Inflammatory macrophage treated with lipopolysaccharide for 4 hours (primary cell): ENCODE measurements at regions not wholly inside any gene's neighbourhood (a gene's known extent, or its start where the extent isn't known, plus 50 kb on each side); places are given as distances from the start of the nearest gene placed in this dataset.
"Not testable (repeated sequence)": the region's sequence is repeated elsewhere in the genome, so short reads cannot be mapped to it uniquely, and the experiment has no call there.

Experiments used
- DNase-seq: peaks from one replicate; pipeline ENCODE4 v3.0.0-alpha.2; 2020

DNA sequence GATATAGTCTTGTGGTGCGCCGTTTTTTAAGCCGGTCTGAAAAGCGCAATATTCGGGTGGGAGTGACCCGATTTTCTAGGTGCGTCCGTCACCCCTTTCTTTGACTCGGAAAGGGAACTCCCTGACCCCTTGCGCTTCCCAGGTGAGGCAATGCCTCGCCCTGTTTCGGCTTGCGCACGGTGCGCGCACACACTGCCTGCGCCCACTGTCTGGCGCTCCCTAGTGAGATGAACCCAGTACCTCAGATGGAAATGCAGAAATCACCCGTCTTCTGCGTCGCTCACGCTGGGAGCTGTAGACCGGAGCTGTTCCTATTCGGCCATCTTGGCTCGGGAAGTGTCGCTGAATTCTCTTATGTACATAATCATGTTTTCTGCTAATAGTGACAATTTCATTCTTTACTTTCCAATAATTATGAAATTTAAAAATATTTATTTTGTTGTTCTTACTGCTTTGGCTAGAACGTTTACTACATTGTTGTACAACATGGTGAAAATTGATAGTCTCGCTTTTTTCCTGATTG lies 61.2 kb upstream of the MINDY3 start:
- not testable (repeated sequence) for DNase-seq

- DNase-seq, result no peak
These were observed 71.1 kb upstream of the MINDY3 start for GRCh38 chr10:15931376-15931775.

DNA sequence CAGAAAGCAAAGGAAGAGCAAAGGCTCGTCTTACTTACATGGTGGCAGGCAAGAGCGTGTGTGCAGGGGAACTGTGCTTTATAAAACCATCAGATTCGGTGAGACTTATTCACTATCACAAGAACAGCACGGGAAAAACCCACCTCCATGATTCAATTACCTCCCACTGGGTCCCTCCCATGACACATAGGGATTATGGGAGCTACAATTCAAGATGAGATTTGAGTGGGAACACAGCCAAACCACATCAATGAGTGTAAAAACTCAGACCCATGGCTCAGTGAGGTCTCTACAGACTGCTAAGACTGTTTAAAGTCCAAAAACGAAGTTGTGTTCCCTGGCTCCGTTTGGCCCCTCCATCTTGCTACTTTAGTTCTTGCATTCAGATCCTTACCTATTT lies 79.2 kb upstream of the MINDY3 start:
- DNase-seq, result not testable (repeated sequence)

DNA sequence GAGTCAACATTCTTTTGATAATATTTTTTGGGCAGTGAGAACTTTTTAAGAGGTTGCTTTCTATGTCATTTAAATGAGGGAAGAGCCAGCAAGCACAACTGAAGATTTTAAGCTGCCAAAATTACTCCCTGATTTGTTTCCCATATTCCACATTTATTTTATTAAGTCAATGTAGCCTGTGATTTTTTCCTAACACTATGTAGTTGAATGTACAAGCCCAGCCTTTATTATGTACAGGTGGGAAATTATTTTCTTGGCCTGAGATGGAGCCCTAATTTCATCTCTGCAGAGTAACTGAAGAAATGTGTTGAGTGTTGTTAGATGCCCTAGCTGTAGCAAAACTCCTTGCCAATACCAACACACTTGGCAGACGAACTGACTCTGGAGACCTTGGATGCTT lies 83.1 kb upstream of the MINDY3 start:
- no peak for DNase-seq

DNA sequence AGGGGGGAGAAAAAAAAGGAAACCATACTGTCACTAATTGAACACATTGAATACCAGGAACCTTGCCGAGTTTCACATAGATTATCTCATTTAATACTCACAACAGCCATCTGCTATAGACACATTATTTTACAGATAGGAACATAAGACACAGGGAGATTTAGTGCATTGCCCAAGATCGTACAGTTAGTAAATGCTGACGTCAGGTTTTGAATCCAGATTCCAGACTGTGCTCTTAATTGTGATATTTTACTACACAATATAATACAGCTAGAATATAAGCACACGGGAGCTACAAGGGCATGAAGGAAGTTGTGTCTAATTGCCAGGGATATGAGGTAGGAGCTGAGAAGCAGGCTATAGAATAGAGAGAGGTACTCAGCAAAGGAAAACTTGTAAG lies 93.9 kb upstream of the MINDY3 start:
- DNase-seq, result no peak

DNA sequence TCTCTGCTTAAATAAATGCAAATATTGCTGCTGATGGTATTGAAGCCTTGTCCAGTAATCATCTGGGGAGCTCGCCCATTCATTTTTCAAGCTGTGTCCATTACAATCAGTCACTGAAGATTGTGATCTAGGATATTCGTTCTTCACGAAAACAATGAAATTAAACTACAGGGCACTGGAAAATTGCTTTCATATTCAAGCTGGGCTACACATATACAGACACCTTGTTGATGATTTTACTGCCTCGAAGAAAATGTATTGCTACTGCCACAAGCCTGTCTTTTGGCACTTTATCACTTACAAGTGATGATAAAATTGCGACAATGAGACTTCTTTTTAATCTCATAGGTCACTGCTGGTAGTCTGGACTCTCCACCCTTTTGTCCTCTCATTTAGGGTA lies 100.0 kb upstream of the MINDY3 start:
- DNase-seq, result no peak

DNA sequence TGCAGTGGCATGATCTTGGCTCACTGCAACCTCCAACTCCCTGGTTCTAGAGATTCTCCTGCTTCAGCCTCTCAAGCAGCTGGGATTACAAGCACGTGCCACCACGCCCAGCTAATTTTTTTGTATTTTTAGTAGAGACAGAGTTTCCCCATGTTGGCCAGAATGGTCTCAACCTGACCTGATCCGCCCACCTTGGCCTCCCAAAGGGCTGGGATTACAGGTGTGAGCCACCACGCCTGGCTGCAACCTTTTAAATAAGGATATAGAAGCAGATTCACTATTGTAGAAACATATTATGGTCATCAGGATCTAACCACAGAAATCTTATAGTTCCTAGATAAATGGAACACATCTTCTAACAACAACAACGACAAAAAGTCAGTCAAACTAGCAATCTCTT lies 112.4 kb upstream of the MINDY3 start:
- DNase-seq, result not testable (repeated sequence)

DNA sequence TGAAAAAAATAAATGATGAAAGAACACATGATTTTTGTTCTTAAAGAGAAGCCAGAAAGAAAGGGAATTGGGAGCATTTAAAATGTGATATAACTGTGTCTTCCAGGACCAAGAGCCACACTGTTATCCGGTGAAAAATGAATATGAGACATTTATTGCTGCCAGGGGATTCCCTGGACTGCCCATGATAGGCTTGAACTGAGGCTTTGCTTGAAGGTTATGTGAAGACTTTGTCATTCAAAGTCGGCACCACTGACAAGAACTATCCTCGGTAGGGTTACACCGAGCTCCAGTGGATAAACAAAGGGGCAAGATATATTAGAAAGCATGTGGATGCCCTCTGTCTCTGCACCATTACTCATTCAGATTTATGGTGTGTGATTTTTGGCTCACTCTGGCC lies 125.4 kb upstream of the MINDY3 start:
- no peak for DNase-seq

- no peak for DNase-seq
These were observed 130.3 kb upstream of the MINDY3 start for GRCh38 chr10:15990535-15991129.

DNA sequence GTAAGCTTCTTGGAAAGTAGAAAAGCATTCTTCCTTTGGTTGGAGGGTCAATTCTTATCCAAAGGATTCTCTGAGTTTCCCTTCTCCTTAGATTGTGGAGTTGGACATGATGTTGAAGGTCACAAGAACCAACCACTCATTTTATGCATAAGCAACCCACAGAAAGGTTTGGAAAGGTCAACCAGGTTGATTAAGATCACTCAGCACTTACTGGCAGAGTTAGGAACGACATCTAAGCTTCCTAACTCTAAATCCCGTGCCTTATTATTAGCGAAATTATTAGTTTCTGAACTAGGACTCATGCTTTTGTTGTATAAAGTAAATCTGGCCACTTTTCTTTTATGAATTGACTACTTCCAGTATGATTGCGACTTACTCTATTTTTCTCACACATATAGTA lies 137.0 kb upstream of the MINDY3 start:
- DNase-seq, result no peak

DNA sequence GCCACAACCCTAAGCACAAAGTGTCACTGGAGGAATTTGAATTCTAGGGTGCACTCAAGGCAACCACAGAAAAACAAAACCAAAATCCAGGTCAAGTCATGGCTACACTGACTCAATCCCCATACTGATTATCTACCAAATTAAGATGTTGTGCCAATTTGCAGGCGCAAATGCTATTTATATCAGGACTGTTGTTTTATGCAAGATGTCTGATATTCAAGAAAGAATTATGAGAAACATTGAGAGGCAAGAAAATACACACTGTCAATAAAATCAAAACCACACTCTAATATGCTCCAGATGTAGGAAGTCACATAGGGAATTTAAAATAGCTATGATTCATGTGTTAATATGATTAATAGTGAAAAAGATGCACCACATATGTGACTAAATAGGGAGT lies 141.3 kb upstream of the MINDY3 start:
- DNase-seq, result no peak

DNA sequence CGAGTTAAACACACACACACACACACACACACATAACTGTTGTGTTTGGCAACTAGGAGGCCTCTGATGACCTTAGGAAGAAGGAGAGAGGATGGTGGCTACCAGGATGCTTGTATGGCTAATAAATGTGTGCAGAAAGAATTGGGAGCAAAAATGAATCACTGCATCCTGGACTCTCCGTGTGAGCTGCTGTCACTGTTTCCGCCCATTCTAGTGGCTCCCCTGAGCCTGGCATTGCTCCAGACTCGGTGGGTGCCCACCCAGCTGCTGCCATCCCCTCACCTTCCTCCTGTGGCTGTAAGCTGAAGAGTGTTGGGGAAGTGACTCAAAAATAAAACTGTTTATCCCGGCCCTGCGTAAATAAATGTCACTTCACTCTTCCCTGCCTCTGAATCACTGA lies 149.5 kb upstream of the MINDY3 start:
- no peak for DNase-seq

DNA sequence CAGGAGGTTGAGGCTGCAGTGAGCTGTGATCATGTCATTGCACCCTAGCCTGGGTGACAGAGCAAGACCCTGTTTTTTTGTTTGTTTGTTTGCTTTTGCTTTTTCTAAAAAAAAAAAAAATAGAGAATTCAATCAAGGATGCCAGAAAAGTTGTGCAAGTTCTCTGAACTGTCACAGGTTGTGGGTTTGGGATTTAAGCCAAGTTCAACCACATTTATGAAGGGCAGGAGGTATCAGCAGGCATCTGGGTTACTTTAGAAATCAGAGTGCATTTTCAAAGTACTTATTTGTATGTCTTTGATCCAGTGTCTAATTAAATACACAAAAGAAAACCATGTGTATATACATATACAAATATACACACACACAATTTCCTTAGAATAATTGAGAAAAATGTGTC lies 151.2 kb upstream of the MINDY3 start:
- no peak for DNase-seq

- DNase-seq, result no peak
These were observed 154.2 kb upstream of the MINDY3 start for GRCh38 chr10:16014469-16014868.

GRCh38 chr10:16016688-16017087 lies 156.4 kb upstream of the MINDY3 start:
- no peak for DNase-seq

DNA sequence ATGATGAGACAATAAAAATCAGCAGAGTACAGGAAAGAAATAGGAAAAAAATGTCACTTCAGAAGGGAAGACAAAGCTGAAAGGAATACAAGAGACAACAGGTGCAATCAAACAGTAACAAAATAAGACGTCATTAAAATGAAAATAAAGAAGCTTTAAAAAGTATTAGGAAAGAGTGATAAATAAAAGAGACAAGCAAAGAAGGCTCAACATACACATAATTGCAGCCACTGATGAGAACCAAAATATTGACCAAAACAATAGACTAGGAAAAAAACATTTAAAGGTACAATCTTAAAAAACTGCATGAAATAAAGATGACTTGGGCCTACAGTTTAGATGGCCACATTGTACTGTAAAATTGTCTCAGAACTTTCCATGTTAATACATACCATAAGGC lies 160.5 kb upstream of the MINDY3 start:
- DNase-seq, result no peak

DNA sequence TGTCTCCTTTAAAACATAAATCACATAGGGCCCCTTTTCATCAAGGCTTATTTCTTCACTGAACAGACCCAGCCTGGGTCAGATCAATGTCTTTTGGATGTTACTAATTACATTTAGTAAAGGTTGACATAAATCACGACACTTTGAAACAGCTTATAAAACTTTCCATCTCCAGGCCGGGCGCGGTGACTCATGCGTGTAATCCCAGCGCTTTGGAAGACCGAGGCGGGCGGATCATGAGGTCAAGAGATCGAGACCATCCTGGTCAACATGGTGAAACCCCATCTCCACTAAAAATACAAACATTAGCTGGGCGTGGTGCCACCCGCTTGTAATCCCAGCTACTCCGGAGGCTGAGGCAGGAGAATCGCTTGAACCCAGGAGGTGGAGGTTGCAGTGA lies 166.5 kb upstream of the MINDY3 start:
- DNase-seq, result not testable (repeated sequence)

GRCh38 chr10:16030562-16030961 lies 170.3 kb upstream of the MINDY3 start:
- no peak for DNase-seq

DNA sequence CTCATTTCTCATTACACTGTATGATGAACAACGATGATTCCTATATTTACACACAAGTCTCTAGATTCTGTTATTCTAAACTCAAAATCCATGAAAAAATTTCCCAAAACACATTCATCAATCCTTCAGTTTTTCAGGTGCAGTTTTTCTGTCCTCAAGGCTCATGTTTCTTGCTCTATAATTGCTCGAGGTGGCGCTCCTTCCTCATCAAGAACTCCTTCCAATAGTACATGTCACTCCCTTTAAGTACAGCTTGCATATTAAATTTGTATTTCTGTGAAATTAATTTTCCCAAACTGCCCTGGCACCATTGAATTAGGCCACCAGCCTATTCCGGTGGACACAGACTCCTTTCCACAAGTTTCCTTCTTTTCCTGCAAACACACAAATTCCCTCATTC lies 188.7 kb upstream of the MINDY3 start:
- no peak for DNase-seq

DNA sequence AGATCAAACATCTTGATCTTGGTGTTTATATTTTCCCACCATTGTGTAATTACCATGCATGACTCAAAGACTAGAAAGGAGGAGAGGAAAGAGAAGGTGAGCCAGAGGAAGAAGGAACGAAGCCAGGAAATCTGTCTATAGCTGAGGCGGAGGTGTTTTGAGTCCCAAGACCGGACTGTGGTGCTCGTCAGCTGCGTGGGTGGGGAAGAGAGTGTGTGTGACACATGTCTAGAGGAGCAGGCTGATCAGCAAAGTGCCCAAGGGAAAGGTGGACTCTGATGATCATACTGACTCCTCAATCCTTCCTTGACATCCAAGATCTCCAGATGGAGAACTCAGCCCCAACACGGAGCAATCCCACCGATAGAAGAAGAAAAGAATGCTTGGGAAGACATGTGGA lies 189.5 kb upstream of the MINDY3 start:
- DNase-seq, result no peak

DNA sequence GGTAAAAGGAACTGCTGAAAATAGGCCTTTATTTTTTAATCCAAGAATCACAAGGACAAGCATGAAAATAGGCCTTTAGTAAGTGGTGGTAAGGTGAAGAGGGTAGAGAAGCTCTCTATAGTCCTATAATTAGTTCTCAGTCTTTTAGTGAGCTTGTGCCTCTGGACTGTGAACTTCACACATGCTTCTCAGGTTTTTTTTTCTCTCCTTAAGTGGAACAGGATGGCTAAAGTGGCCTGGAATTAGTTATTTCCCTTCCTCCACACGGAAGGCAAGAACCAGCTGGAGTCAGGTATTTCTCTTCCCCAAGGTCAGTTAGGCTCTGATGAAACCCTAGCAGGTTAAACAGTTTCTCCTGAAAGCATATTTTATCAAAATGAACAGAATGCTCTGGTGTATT lies 203.0 kb upstream of the MINDY3 start:
- DNase-seq, result no peak

DNA sequence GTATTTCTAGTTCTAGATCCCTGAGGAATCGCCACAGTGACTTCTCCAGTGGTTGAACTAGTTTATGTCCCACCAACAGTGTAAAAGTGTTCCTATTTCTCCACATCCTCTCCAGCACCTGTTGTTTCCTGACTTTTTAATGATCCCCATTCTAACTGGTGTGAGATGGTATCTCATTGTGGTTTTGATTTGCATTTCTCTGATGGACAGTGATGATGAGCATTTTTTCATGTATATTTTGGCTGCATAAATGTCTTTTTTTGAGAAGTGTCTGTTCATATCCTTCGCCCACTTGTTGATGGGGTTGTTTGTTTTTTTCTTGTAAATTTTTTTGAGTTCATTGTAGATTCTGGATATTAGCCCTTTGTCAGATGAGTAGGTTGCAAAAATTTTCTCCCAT lies 223.2 kb upstream of the MINDY3 start:
- DNase-seq, result not testable (repeated sequence)

GRCh38 chr10:16105082-16105481 lies 244.8 kb upstream of the MINDY3 start:
- no peak for DNase-seq

DNA sequence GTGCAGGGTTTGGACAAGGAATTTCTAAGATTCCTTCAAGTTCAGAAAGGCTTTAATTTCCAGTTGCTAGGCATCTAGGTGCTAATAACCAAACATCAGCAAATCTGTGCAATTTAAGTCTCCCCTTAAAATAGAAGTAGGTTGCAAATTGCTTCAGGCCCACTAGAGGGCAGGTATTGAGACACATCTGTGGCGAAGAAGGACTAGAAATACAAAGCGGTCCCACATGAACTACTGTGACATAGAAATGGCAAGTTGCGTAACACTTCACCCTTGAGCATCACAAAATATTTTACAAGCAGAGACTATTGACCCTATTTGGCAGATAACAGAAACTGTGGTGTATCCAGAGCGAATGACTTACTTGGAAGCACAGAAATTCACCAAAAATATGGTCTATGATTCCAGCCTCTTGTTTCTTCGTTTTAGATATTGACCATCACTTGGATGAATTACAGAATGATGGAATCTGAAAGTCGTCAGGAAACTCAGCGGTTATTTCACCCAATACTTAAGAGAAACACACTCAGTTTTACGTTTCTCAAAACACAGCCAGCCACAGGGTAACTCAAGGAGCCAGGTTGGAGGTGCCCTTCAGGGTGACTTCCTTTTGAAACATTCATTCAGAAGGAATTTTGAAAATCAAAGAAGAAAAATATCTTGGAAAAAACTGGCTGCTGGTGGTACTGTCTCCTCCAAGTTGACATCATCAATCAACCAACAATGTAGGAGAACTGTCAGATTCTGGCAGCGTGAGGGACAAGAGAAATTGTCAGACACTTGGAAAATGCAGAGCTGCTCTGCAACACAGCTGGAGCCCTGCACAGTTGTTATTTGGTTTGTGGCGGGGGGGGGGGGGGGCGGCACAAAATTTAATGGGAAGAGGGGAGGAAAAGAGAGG lies 256.3 kb upstream of the MINDY3 start:
- peak; percentile 1 for DNase-seq

- no peak for DNase-seq
These were observed 257.0 kb upstream of the MINDY3 start for GRCh38 chr10:16117305-16117695.
